ENCODE measurements at regions not wholly inside any gene's neighbourhood (a gene's known extent, or its start where the extent isn't known, plus 50 kb on each side); places are given as distances from the start of the nearest gene placed in this dataset.

DNA sequence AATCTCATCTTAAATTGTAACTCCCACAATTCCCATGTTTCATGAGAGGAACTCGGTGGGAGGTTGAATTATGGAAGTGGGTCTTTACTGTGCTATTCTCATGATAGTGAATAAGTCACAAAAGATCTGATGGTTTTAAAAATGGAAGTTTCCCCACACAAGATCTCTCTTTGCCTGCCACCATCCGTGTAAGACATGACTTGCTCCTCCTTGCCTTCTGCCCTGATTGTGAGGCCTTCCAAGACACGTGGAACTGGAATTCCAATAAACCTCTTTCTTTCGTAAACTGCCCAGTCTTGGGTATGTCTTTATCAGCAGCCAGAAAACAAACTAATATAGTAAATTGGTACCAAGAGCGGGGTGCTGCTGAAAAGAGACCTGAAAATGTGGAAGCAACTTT lies 761.6 kb upstream of the RGS18 start:
- TF ChIP-seq EZH2 (IDR thresholded peaks at IDR 0.05) (no peak), POLR2AphosphoS5 (IDR thresholded peaks at IDR 0.05; ENCODE audit: borderline replicate concordance, low read depth, low read length) (no peak)
